ENCODE measurements at regions not wholly inside any gene's neighbourhood (a gene's known extent, or its start where the extent isn't known, plus 50 kb on each side); places are given as distances from the start of the nearest gene placed in this dataset.

DNA sequence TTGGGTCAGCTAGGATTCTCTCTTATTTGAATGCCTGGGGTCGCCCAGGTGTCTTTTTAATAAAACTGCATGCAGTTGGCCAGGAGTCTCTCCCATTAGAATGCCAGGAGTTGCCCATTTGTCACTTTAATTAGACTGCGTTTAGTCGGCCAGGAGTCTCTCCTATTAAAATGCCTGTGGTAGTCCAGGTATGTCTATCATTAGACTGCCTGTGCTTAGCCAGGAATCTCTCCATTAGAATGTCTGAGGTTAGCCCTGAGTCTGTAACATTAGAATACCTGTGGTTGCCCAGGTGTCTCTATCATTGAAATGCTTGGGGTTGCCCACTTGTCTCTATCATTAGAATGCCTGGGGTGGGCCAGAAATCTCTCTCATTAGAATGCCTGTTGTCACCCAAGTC is 1470.9 kb downstream of the UQCRFS1 start:
- DNase-seq, result no peak
- H3K27ac Mint-ChIP-seq, result no peak overlapping the region
- TF ChIP-seq, protein P1, sequence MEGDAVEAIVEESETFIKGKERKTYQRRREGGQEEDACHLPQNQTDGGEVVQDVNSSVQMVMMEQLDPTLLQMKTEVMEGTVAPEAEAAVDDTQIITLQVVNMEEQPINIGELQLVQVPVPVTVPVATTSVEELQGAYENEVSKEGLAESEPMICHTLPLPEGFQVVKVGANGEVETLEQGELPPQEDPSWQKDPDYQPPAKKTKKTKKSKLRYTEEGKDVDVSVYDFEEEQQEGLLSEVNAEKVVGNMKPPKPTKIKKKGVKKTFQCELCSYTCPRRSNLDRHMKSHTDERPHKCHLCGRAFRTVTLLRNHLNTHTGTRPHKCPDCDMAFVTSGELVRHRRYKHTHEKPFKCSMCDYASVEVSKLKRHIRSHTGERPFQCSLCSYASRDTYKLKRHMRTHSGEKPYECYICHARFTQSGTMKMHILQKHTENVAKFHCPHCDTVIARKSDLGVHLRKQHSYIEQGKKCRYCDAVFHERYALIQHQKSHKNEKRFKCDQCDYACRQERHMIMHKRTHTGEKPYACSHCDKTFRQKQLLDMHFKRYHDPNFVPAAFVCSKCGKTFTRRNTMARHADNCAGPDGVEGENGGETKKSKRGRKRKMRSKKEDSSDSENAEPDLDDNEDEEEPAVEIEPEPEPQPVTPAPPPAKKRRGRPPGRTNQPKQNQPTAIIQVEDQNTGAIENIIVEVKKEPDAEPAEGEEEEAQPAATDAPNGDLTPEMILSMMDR (IDR thresholded peaks at IDR 0.05), result no peak
- no peak overlapping the region for H3K4me3 Mint-ChIP-seq
- peaks cover 3% of the 10 kb centered on the region for H3K27me3 Mint-ChIP-seq (ENCODE audit: low read depth, poor library complexity)
- H3K4me1 Mint-ChIP-seq, result peaks cover 3% of the 10 kb centered on the region
- peaks cover 66% of the 10 kb centered on the region for H3K9me3 Mint-ChIP-seq
- H3K36me3 Mint-ChIP-seq (ENCODE audit: low read depth), result peaks cover 20% of the 10 kb centered on the region

DNA sequence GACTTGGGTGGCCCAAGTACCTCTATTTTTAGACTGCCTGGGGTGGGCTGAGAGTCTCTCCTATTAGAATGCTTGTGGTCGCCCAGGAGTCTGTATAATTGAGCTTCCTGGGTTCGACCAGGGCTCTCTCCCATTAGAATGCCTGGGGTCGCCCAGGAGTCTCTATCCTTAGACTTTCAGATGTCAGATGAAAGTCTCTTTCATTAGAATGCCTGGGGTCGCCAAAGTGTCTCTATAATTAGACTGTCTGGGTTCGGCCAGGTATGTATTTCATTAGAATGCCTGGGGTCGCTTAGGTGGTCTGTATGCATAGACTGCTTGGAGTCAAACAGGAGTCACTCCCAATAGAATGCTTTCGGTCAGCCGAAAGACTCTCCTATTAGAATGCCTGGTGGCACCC is 1471.7 kb downstream of the UQCRFS1 start:
- H3K36me3 Mint-ChIP-seq (ENCODE audit: low read depth), result peaks cover 20% of the 10 kb centered on the region
- peaks cover 70% of the 10 kb centered on the region for H3K9me3 Mint-ChIP-seq
- no peak overlapping the region for H3K27ac Mint-ChIP-seq

DNA sequence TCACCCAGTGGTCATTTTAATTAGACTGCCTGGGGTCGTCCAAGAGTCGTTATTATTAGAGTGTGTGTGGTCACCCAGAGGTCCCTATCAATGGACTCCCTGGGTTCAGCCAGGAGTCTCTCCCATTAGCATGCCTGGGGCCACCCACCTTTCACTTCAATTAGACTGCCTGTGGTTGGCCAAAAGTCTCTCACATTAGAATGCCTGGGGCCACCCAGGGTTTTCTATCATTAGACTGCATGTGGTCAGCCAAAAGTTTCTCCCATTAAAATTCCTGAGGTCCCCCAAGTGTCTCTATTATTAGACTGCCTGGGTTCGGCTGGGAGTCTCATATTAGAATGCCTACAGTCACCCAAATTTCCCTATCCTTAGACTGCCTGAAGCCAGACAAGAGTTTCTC is 1472.6 kb downstream of the UQCRFS1 start:
- TF ChIP-seq, protein P1 (IDR thresholded peaks at IDR 0.05), result no peak
- DNase-seq, result no peak
- Mint-ChIP-seq H3K27ac (no peak overlapping the region), H3K4me3 (no peak overlapping the region), H3K4me1 (no peaks in the 10 kb centered on the region), H3K27me3 (ENCODE audit: low read depth, poor library complexity) (no peaks in the 10 kb centered on the region), H3K9me3 (peaks cover 71% of the 10 kb centered on the region), H3K36me3 (ENCODE audit: low read depth) (peaks cover 11% of the 10 kb centered on the region)

More for the DNA sequence above, 1471.7 kb downstream of the UQCRFS1 start:
- Mint-ChIP-seq H3K4me3 (no peak overlapping the region), H3K4me1 (no peaks in the 10 kb centered on the region), H3K27me3 (ENCODE audit: low read depth, poor library complexity) (peaks cover 3% of the 10 kb centered on the region)
- DNase-seq, result no peak
- TF ChIP-seq, protein P1 (IDR thresholded peaks at IDR 0.05), result no peak

DNA sequence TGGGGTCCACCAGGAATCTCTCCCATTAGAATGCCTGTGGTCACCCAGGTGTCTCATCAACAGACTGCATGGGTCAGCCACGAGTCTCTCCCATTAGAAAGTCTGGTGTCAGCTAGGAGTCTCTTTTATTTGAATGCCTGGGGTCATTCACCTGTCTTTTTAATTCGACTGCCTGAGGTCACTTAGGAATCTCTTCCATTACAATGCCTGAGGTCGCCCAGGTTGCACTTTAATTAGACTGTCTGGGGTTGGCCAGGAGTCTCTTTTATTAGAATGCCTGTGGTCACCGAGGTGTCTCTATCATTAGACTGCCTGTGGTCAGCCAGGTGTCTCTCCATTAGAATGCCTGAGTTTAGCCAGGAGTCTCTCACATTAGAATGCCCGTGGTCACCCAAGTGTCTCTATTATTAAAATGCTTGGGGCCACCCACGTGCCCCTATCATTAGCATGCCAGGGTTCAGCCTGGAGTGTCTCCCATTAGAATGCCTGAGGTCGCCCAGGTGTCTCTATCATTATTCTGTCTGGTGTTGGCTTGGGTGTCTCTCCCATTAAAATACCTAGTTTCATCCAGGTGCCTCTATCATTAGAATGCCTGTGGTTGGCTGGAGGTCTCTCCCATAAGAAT is 1474.3 kb downstream of the UQCRFS1 start:
- TF ChIP-seq, protein P1 (IDR thresholded peaks at IDR 0.05), result no peak
- Mint-ChIP-seq H3K27ac (no peak overlapping the region), H3K36me3 (ENCODE audit: low read depth) (no peaks in the 10 kb centered on the region), H3K9me3 (peaks cover 77% of the 10 kb centered on the region), H3K4me1 (no peaks in the 10 kb centered on the region), H3K4me3 (no peak overlapping the region), H3K27me3 (ENCODE audit: low read depth, poor library complexity) (no peaks in the 10 kb centered on the region)
- DNase-seq, result no peak

DNA sequence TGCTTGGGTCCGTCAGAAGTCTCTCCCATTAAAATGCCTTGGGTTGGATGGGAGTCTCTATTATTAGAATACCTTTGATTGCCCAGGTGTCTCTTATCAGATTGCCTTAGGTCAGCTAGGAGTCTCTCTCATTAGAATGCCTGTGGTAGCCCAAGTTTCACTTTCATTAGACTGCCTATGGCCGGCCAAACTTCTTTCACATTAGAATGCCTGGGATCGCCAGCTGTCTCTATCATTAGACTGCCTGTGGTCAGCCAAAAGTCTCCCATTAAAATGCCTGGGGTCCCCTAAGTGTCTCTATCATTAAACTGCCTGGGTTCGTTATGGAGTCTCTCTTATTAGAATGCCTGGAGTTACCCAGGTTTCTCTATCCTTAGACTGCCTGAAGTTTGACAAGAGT is 1476.7 kb downstream of the UQCRFS1 start:
- TF ChIP-seq, protein P1 (IDR thresholded peaks at IDR 0.05), result no peak
- Mint-ChIP-seq H3K27me3 (ENCODE audit: low read depth, poor library complexity) (no peaks in the 10 kb centered on the region), H3K36me3 (ENCODE audit: low read depth) (no peaks in the 10 kb centered on the region), H3K4me3 (no peak overlapping the region), H3K4me1 (no peaks in the 10 kb centered on the region), H3K27ac (no peak overlapping the region), H3K9me3 (peaks cover 100% of the 10 kb centered on the region)
- DNase-seq, result no peak

DNA sequence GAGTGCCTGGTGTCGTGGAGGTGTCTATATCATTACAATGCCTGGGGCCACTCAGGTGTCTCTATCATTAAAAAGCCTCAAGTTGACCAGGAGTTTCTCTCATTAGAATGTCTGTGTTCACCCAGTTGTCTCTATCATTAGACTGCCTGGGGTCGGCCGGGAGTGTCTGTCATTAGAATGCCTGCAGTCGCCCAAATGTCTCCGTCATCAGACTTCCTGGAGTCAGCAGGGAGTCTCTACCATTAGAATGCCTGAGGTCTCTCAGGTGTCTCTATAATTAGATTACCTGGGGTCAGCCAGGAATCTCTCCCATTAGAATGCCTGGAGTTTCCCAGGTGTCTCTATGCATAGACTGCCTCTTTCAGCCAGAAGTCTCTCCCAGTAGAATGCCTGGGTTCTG is 1477.6 kb downstream of the UQCRFS1 start:
- H3K27ac Mint-ChIP-seq, result no peak overlapping the region
- H3K4me1 Mint-ChIP-seq, result no peaks in the 10 kb centered on the region
- no peaks in the 10 kb centered on the region for H3K27me3 Mint-ChIP-seq (ENCODE audit: low read depth, poor library complexity)
- no peak for DNase-seq
- H3K4me3 Mint-ChIP-seq, result no peak overlapping the region
- peaks cover 100% of the 10 kb centered on the region for H3K9me3 Mint-ChIP-seq
- TF ChIP-seq, protein P1 (IDR thresholded peaks at IDR 0.05), result no peak
- H3K36me3 Mint-ChIP-seq (ENCODE audit: low read depth), result no peaks in the 10 kb centered on the region
